MCF 10A (cell line): ENCODE measurements at regions not wholly inside any gene's neighbourhood (a gene's known extent, or its start where the extent isn't known, plus 50 kb on each side); places are given as distances from the start of the nearest gene placed in this dataset.
A peak's percentile ranks its signal among the peaks of the same experiment; 100 is the strongest.

ENCODE experiments used
- BruUV-seq: library from RNA; stranded (reverse); fragments of 400-500 nt; replicated peaks from 2 replicates; lab custom pipeline; 2021; lab: Mats Ljungman, UMichigan
- CTCF ChIA-PET: fragments of 300-600 bp; sonication (Branson Sonifier 250); formaldehyde crosslinking; extraction: SDS; loops from one replicate; lab custom pipeline; 2021; ENCODE audit warnings: antibody characterized with exemption, inconsistent platforms; lab: Yijun Ruan, JAX
- POLR2A ChIA-PET: fragments of 300-600, 350-650 bp; sonication (Branson Sonifier 250); formaldehyde crosslinking; extraction: SDS; loops from one replicate; lab custom pipeline; 2020; ENCODE audit warnings: antibody characterized with exemption, inconsistent platforms; lab: Yijun Ruan, JAX
- DNase-seq: peaks from one replicate; pipeline ENCODE4 v3.0.0-alpha.2; 2018; ENCODE audit not compliant: unreplicated experiment
- H3K27ac Mint-ChIP-seq: one replicate; pipeline ENCODE4 v1.8.0; 2022; ENCODE audit warnings: mild to moderate bottlenecking, low read depth, mixed read lengths; ENCODE audit not compliant: unreplicated experiment
- H3K27me3 Mint-ChIP-seq: one replicate; pipeline ENCODE4 v1.8.0; 2022; ENCODE audit warnings: mixed read lengths; ENCODE audit not compliant: insufficient read depth, unreplicated experiment
- H3K36me3 Mint-ChIP-seq: one replicate; pipeline ENCODE4 v1.8.0; 2022; ENCODE audit warnings: mild to moderate bottlenecking, moderate library complexity, mixed read lengths; ENCODE audit not compliant: insufficient read depth, unreplicated experiment
- H3K4me1 Mint-ChIP-seq: one replicate; pipeline ENCODE4 v1.8.0; 2022; ENCODE audit warnings: mixed read lengths; ENCODE audit not compliant: insufficient read depth, unreplicated experiment
- H3K4me3 Mint-ChIP-seq: one replicate; pipeline ENCODE4 v1.8.0; 2022; ENCODE audit warnings: mild to moderate bottlenecking, moderate library complexity, mixed read lengths; ENCODE audit not compliant: unreplicated experiment
- H3K9me3 Mint-ChIP-seq: one replicate; pipeline ENCODE4 v1.8.0; 2022; ENCODE audit warnings: mixed read lengths; ENCODE audit not compliant: unreplicated experiment
- intact Hi-C: fragments of 100-400 bp; cut with micrococcal nuclease; formaldehyde crosslinking; loops from 2 replicates; pipeline ENCODE4 v1.14.1; 2022
- TF ChIP-seq, protein P1 (sequence below): fragments of 200-600 bp; IDR thresholded peaks from one replicate; pipeline ENCODE4 v1.8.0; 2022; ENCODE audit warnings: antibody characterized with exemption, mild to moderate bottlenecking; ENCODE audit not compliant: unreplicated experiment

GRCh38 chrX:117510453-117510852, 606.2 kb downstream of the KLHL13 start:
- Mint-ChIP-seq H3K9me3 (peaks cover 2% of the 10 kb centered on the region), H3K27me3 (no peaks in the 10 kb centered on the region), H3K4me3 (no peak overlapping the region), H3K4me1 (no peaks in the 10 kb centered on the region), H3K36me3 (no peaks in the 10 kb centered on the region), H3K27ac (no peak overlapping the region)
- ChIA-PET CTCF (interaction anchor here (0.6 to 2.4 kb wide), 11 partner anchors 10 to 1278 kb away, joined by 3 to 7 read pairs (median 3); no protein-coding TSS in a partner anchor), POLR2A (interaction anchor here (0.6 kb wide), 1 partner anchor 12 kb away, joined by 3 read pairs; no protein-coding TSS in a partner anchor)
- intact Hi-C loops: loop anchor here (2.0 to 10.0 kb wide), 4 partner anchors 714 to 1306 kb away; no protein-coding TSS in a partner anchor
- no TSS peak for BruUV-seq
- DNase-seq: peak; percentile 48
- TF ChIP-seq, protein P1, sequence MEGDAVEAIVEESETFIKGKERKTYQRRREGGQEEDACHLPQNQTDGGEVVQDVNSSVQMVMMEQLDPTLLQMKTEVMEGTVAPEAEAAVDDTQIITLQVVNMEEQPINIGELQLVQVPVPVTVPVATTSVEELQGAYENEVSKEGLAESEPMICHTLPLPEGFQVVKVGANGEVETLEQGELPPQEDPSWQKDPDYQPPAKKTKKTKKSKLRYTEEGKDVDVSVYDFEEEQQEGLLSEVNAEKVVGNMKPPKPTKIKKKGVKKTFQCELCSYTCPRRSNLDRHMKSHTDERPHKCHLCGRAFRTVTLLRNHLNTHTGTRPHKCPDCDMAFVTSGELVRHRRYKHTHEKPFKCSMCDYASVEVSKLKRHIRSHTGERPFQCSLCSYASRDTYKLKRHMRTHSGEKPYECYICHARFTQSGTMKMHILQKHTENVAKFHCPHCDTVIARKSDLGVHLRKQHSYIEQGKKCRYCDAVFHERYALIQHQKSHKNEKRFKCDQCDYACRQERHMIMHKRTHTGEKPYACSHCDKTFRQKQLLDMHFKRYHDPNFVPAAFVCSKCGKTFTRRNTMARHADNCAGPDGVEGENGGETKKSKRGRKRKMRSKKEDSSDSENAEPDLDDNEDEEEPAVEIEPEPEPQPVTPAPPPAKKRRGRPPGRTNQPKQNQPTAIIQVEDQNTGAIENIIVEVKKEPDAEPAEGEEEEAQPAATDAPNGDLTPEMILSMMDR: peak; percentile 28

- intact Hi-C loops: no loop called here
- Mint-ChIP-seq H3K4me1 (no peaks in the 10 kb centered on the region), H3K4me3 (no peak overlapping the region), H3K27me3 (no peaks in the 10 kb centered on the region), H3K9me3 (peaks cover 9% of the 10 kb centered on the region), H3K27ac (no peak overlapping the region), H3K36me3 (no peaks in the 10 kb centered on the region)
- POLR2A ChIA-PET: no interaction called here
- DNase-seq: no peak
- CTCF ChIA-PET: interaction anchor here (0.6 to 0.9 kb wide), 2 partner anchors 12 to 748 kb away, joined by 3 read pairs; no protein-coding TSS in a partner anchor
- TF ChIP-seq, protein P1: no peak
- BruUV-seq: no TSS peak
These were observed 608.6 kb downstream of the KLHL13 start for GRCh38 chrX:117508021-117508420.

GRCh38 chrX:117487421-117487820, 629.2 kb downstream of the KLHL13 start:
- Mint-ChIP-seq H3K4me1 (no peaks in the 10 kb centered on the region), H3K36me3 (no peaks in the 10 kb centered on the region), H3K4me3 (no peak overlapping the region), H3K9me3 (peaks cover 17% of the 10 kb centered on the region), H3K27me3 (no peaks in the 10 kb centered on the region), H3K27ac (no peak overlapping the region)
- CTCF ChIA-PET: interaction anchor here (0.6 to 1.2 kb wide), 2 partner anchors 136 to 189 kb away, joined by 3 to 4 read pairs; no protein-coding TSS in a partner anchor
- DNase-seq: no peak
- intact Hi-C loops: no loop called here
- TF ChIP-seq, protein P1: no peak
- POLR2A ChIA-PET: no interaction called here
- BruUV-seq: no TSS peak

DNA sequence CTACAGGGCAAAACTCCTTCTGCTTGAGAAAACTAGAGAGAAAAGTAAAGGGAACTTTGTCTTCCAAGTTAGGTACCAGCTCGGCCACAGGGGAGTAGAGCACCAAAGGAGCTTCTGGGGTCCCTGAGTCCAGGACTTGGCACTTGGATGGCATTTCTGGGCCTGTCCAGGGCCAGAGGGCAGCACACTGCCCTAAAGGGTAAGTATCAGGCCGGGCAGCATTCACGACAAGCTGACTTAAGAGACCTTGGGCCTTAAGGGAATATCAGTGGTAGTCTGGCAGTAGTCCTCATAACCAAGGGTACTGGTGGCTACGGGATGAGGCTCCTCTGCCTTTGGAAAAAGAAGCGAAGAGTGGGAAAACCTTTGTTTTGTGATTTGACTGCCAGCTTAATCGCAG, 632.7 kb downstream of the KLHL13 start:
- Mint-ChIP-seq H3K27ac (no peak overlapping the region), H3K36me3 (no peaks in the 10 kb centered on the region), H3K27me3 (no peaks in the 10 kb centered on the region), H3K9me3 (peaks cover 6% of the 10 kb centered on the region), H3K4me3 (no peak overlapping the region), H3K4me1 (no peaks in the 10 kb centered on the region)
- intact Hi-C loops: no loop called here
- DNase-seq: no peak
- POLR2A ChIA-PET: no interaction called here
- BruUV-seq: no TSS peak
- TF ChIP-seq, protein P1: no peak
- CTCF ChIA-PET: interaction anchor here (0.8 to 2.1 kb wide), 2 partner anchors 27 to 114 kb away, joined by 3 to 7 read pairs; no protein-coding TSS in a partner anchor
